RWPE2 (cell line): ENCODE measurements at regions not wholly inside any gene's neighbourhood (a gene's known extent, or its start where the extent isn't known, plus 50 kb on each side); places are given as distances from the start of the nearest gene placed in this dataset.

Source experiments
- ATAC-seq: fragments of 200-7000 bp; cut with Tn5 transposase; 3 replicates; pipeline ENCODE4 v1.9.1; 2021; ENCODE audit warnings: low read depth
- DNase-seq: peaks from one replicate; pipeline ENCODE4 v3.0.0-alpha.2; 2020; ENCODE audit warnings: low spot score
- H3K27ac ChIP-seq: fragments of 450-650 bp; 2 replicates; pipeline ENCODE4 v1.5.1; 2017; ENCODE audit warnings: mild to moderate bottlenecking; ENCODE audit not compliant: poor library complexity, severe bottlenecking
- H3K27me3 ChIP-seq: fragments of 250-450 bp; sonication (Bioruptor Pico); 2 replicates; pipeline ENCODE4 v1.5.1; 2021; ENCODE audit warnings: mild to moderate bottlenecking, moderate library complexity; ENCODE audit not compliant: insufficient read depth, poor library complexity, severe bottlenecking
- H3K36me3 ChIP-seq: fragments of 250-450 bp; sonication (Bioruptor Pico); 2 replicates; pipeline ENCODE4 v1.5.1; 2020; ENCODE audit warnings: low read depth, mild to moderate bottlenecking, moderate library complexity
- H3K4me1 ChIP-seq: fragments of 250-450 bp; sonication (Bioruptor Pico); 2 replicates; pipeline ENCODE4 v1.5.1; 2021; ENCODE audit warnings: mild to moderate bottlenecking, moderate library complexity; ENCODE audit not compliant: insufficient read depth, poor library complexity, severe bottlenecking
- H3K4me3 ChIP-seq: fragments of 250-450 bp; sonication (Bioruptor Pico); 2 replicates; pipeline ENCODE4 v1.5.1; 2021; ENCODE audit warnings: mild to moderate bottlenecking, moderate library complexity; ENCODE audit not compliant: severe bottlenecking
- H3K9me3 ChIP-seq: fragments of 250-450 bp; sonication (Bioruptor Pico); 2 replicates; pipeline ENCODE4 v1.5.1; 2021; ENCODE audit warnings: mild to moderate bottlenecking, moderate library complexity; ENCODE audit not compliant: severe bottlenecking
- TF ChIP-seq, protein P1 (sequence below): fragments of 450-650 bp; IDR thresholded peaks from one replicate; pipeline ENCODE4 v1.5.1; 2017; ENCODE audit warnings: mild to moderate bottlenecking, moderate library complexity; ENCODE audit not compliant: poor library complexity, severe bottlenecking

DNA sequence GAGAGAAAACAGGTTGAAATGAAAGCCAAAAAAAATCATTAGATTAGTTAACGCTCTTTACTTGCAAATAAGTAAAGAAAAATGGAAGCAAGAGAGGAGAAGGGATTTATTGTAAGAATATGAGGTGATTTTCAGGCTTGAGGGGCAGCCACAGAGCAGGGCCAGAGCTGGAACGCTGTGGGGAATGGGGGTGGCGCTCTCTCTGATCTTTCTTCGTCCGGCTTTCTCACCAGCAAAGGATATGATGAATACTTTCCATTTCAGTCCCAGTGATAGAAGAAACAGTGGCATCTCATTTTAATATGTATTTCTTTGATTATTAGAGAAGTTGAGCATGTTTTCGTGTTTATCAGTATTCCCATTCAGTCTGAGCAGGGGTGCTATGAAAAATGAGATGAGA is 112.2 kb downstream of the SKIDA1 start:
- TF ChIP-seq, protein P1, sequence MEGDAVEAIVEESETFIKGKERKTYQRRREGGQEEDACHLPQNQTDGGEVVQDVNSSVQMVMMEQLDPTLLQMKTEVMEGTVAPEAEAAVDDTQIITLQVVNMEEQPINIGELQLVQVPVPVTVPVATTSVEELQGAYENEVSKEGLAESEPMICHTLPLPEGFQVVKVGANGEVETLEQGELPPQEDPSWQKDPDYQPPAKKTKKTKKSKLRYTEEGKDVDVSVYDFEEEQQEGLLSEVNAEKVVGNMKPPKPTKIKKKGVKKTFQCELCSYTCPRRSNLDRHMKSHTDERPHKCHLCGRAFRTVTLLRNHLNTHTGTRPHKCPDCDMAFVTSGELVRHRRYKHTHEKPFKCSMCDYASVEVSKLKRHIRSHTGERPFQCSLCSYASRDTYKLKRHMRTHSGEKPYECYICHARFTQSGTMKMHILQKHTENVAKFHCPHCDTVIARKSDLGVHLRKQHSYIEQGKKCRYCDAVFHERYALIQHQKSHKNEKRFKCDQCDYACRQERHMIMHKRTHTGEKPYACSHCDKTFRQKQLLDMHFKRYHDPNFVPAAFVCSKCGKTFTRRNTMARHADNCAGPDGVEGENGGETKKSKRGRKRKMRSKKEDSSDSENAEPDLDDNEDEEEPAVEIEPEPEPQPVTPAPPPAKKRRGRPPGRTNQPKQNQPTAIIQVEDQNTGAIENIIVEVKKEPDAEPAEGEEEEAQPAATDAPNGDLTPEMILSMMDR: no peak
- Histone ChIP-seq H3K9me3 (no peaks in the 10 kb centered on the region), H3K27me3 (no peaks in the 10 kb centered on the region), H3K27ac (no peak overlapping the region), H3K4me3 (no peak overlapping the region), H3K36me3 (no peaks in the 10 kb centered on the region), H3K4me1 (no peaks in the 10 kb centered on the region)
- ATAC-seq: no peak
- no peak for DNase-seq

GRCh38 chr10:21406595-21407193 is 118.8 kb downstream of the SKIDA1 start:
- Histone ChIP-seq H3K9me3 (no peaks in the 10 kb centered on the region), H3K4me1 (peaks cover 13% of the 10 kb centered on the region), H3K4me3 (no peak overlapping the region), H3K27ac (no peak overlapping the region), H3K27me3 (no peaks in the 10 kb centered on the region), H3K36me3 (no peaks in the 10 kb centered on the region)
- DNase-seq (no peak), ATAC-seq (no peak)
- TF ChIP-seq, protein P1: no peak

GRCh38 chr10:21405981-21406380 is 119.5 kb downstream of the SKIDA1 start:
- no peak for DNase-seq
- no peaks in the 10 kb centered on the region for H3K36me3 ChIP-seq
- H3K9me3 ChIP-seq: no peaks in the 10 kb centered on the region
- no peaks in the 10 kb centered on the region for H3K27me3 ChIP-seq
- no peak overlapping the region for H3K27ac ChIP-seq
- TF ChIP-seq, protein P1: no peak
- H3K4me3 ChIP-seq: no peak overlapping the region
- H3K4me1 ChIP-seq: peaks cover 13% of the 10 kb centered on the region
- ATAC-seq: no peak

GRCh38 chr10:21403256-21404015 is 122.0 kb downstream of the SKIDA1 start:
- Histone ChIP-seq H3K4me1 (peaks cover 31% of the 10 kb centered on the region), H3K4me3 (no peak overlapping the region), H3K27ac (peak overlapping the region; percentile 35), H3K36me3 (no peaks in the 10 kb centered on the region), H3K27me3 (no peaks in the 10 kb centered on the region), H3K9me3 (no peaks in the 10 kb centered on the region)
- TF ChIP-seq, protein P1: no peak
- DNase-seq (no peak), ATAC-seq (no peak)

GRCh38 chr10:21402606-21403083 is 122.8 kb downstream of the SKIDA1 start:
- Histone ChIP-seq H3K27ac (peak overlapping the region; percentile 35), H3K4me1 (peaks cover 35% of the 10 kb centered on the region), H3K27me3 (no peaks in the 10 kb centered on the region), H3K9me3 (no peaks in the 10 kb centered on the region), H3K4me3 (no peak overlapping the region), H3K36me3 (no peaks in the 10 kb centered on the region)
- DNase-seq (no peak), ATAC-seq (no peak)
- TF ChIP-seq, protein P1: no peak
